ENCODE measurements at regions not wholly inside any gene's neighbourhood (a gene's known extent, or its start where the extent isn't known, plus 50 kb on each side); places are given as distances from the start of the nearest gene placed in this dataset.

- no peak for TF ChIP-seq CTCF (IDR thresholded peaks at IDR 0.05)
- no peak for TF ChIP-seq POLR2A (IDR thresholded peaks at IDR 0.05)
- TF ChIP-seq EP300 (IDR thresholded peaks at IDR 0.05), result no peak
Observed at GRCh38 chr18:21164548-21165095, 53.0 kb upstream of the ROCK1 start.

Data from gastroesophageal sphincter (tissue), 3 donors.